ENCODE measurements at regions not wholly inside any gene's neighbourhood (a gene's known extent, or its start where the extent isn't known, plus 50 kb on each side); places are given as distances from the start of the nearest gene placed in this dataset.

DNA sequence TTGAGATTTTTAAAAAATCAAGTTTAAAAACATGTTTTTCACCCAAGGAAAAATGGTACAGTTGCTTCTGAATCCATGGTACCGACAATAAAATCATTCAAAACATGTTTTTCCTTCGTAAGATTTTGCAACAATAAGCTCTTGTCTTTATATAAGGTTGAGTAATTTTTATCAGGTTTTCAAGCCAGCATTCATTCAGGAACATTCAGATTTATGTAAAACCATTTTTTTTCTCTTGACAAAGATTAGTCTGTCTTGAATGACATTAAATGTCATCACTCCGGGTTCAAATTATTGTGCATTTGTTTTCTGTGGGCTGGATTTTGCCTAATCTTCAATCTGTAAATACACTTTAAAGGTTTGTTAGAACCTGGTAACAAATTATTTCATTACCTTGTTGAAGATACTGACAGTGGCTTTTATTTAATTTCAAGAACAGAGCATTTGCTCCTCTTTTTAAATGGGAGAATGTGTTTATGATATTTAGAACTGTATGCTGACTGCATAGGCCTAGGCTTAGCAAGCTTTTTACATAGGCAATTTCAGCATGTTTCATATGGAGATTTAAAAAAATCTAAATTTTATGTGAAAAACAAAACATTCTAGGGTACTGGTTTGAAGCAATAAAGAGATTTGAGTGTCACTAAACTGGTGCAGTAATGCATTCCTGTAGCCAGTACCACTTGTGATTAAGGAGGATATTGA, 336.4 kb upstream of the HAND2 start:
- H3K4me1 ChIP-seq: no peaks in the 10 kb centered on the region
- ATAC-seq (ENCODE audit: low FRiP score in 2 of 2) (no peak), DNase-seq (no peak)
- WGBS, 2 donors: 87 to 89% methylated on average over 3 of the region's 3 CpGs
- H3K9me3 ChIP-seq: peaks cover 0 to 3% (median 0%) of the 10 kb centered on the region in 4 donors
- no peak overlapping the region for H3K4me3 ChIP-seq
- no peaks in the 10 kb centered on the region for H3K36me3 ChIP-seq
- no peaks in the 10 kb centered on the region for H3K27me3 ChIP-seq
- TF ChIP-seq POLR2A (IDR thresholded peaks at IDR 0.05) (no peak), POLR2AphosphoS5 (IDR thresholded peaks at IDR 0.05) (no peak), EP300 (IDR thresholded peaks at IDR 0.05) (no peak)
- TF ChIP-seq, protein P1, sequence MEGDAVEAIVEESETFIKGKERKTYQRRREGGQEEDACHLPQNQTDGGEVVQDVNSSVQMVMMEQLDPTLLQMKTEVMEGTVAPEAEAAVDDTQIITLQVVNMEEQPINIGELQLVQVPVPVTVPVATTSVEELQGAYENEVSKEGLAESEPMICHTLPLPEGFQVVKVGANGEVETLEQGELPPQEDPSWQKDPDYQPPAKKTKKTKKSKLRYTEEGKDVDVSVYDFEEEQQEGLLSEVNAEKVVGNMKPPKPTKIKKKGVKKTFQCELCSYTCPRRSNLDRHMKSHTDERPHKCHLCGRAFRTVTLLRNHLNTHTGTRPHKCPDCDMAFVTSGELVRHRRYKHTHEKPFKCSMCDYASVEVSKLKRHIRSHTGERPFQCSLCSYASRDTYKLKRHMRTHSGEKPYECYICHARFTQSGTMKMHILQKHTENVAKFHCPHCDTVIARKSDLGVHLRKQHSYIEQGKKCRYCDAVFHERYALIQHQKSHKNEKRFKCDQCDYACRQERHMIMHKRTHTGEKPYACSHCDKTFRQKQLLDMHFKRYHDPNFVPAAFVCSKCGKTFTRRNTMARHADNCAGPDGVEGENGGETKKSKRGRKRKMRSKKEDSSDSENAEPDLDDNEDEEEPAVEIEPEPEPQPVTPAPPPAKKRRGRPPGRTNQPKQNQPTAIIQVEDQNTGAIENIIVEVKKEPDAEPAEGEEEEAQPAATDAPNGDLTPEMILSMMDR (IDR thresholded peaks at IDR 0.05): no peak
- H3K27ac ChIP-seq: no peak overlapping the region

GRCh38 chr4:173862754-173863153, 332.7 kb upstream of the HAND2 start:
- no peak for ATAC-seq (ENCODE audit: low FRiP score in 2 of 2)
- no peaks in the 10 kb centered on the region for H3K36me3 ChIP-seq
- H3K4me1 ChIP-seq: no peaks in the 10 kb centered on the region
- no peak overlapping the region for H3K27ac ChIP-seq
- H3K9me3 ChIP-seq: peaks cover 0 to 3% (median 0%) of the 10 kb centered on the region in 4 donors
- WGBS, 2 donors: 91 to 93% methylated on average over 3 of the region's 3 CpGs
- DNase-seq: no peak
- H3K4me3 ChIP-seq: no peak overlapping the region
- TF ChIP-seq POLR2A (IDR thresholded peaks at IDR 0.05): no peak
- no peak for TF ChIP-seq EP300 (IDR thresholded peaks at IDR 0.05)
- TF ChIP-seq, protein P1 (IDR thresholded peaks at IDR 0.05): no peak
- no peak for TF ChIP-seq POLR2AphosphoS5 (IDR thresholded peaks at IDR 0.05)
- peaks cover 0 to 4% (median 0%) of the 10 kb centered on the region in 4 donors for H3K27me3 ChIP-seq

GRCh38 chr4:173860094-173860493, 330.1 kb upstream of the HAND2 start:
- peaks cover 0 to 3% (median 0%) of the 10 kb centered on the region in 4 donors for H3K9me3 ChIP-seq
- no peak overlapping the region for H3K27ac ChIP-seq
- 64 to 65% methylated on average over 2 of the region's 2 CpGs for WGBS, 2 donors
- H3K27me3 ChIP-seq: peaks cover 0 to 4% (median 0%) of the 10 kb centered on the region in 4 donors
- DNase-seq (no peak), ATAC-seq (ENCODE audit: low FRiP score in 2 of 2) (no peak)
- H3K4me3 ChIP-seq: no peak overlapping the region
- no peaks in the 10 kb centered on the region for H3K36me3 ChIP-seq
- no peaks in the 10 kb centered on the region for H3K4me1 ChIP-seq
- TF ChIP-seq, protein P1 (IDR thresholded peaks at IDR 0.05): no peak
- TF ChIP-seq POLR2AphosphoS5 (IDR thresholded peaks at IDR 0.05) (no peak), EP300 (IDR thresholded peaks at IDR 0.05) (no peak), POLR2A (IDR thresholded peaks at IDR 0.05) (no peak)

GRCh38 chr4:173859091-173859713, 329.2 kb upstream of the HAND2 start:
- no peaks in the 10 kb centered on the region for H3K36me3 ChIP-seq
- TF ChIP-seq, protein P1 (IDR thresholded peaks at IDR 0.05): no peak
- TF ChIP-seq POLR2AphosphoS5 (IDR thresholded peaks at IDR 0.05) (no peak), POLR2A (IDR thresholded peaks at IDR 0.05) (no peak)
- peaks cover 0 to 3% (median 0%) of the 10 kb centered on the region in 4 donors for H3K9me3 ChIP-seq
- ATAC-seq (ENCODE audit: low FRiP score in 2 of 2) (no peak), DNase-seq (no peak)
- 57 to 58% methylated on average over 6 of the region's 6 CpGs for WGBS, 2 donors
- no peak overlapping the region for H3K27ac ChIP-seq
- H3K27me3 ChIP-seq: peaks cover 0 to 4% (median 0%) of the 10 kb centered on the region in 4 donors
- no peaks in the 10 kb centered on the region for H3K4me1 ChIP-seq
- no peak overlapping the region for H3K4me3 ChIP-seq
